GM23338 (cell line): ENCODE measurements at regions not wholly inside any gene's neighbourhood (a gene's known extent, or its start where the extent isn't known, plus 50 kb on each side); places are given as distances from the start of the nearest gene placed in this dataset.

Experiments used
- ATAC-seq: fragments of 200-7000 bp; cut with Tn5 transposase; 3 replicates; pipeline ENCODE4 v1.9.1; 2020
- DNase-seq: peaks from one replicate; pipeline ENCODE4 v3.0.0-alpha.2; 2015; ENCODE audit warnings: low spot score
- H2AFZ ChIP-seq: fragments of 200-600 bp; sonication (generic); 2 replicates; pipeline ENCODE4 v1.8.0; 2016; ENCODE audit warnings: antibody characterized with exemption, mild to moderate bottlenecking, moderate library complexity
- H3F3A ChIP-seq: fragments of 200-600 bp; sonication (generic); replicated peaks from 2 replicates; pipeline ENCODE4 v1.8.0; 2017; ENCODE audit warnings: antibody characterized with exemption, mixed run types, low read depth
- H3K27ac ChIP-seq: fragments of 200-600 bp; sonication (generic); 2 replicates; pipeline ENCODE4 v1.6.1; 2016; ENCODE audit warnings: low read depth
- H3K27me3 ChIP-seq: fragments of 200-600 bp; sonication (generic); 2 replicates; pipeline ENCODE4 v1.8.0; 2016; ENCODE audit warnings: mild to moderate bottlenecking, mixed run types, moderate library complexity; ENCODE audit not compliant: insufficient read depth
- H3K36me3 ChIP-seq: fragments of 200-600 bp; sonication (generic); 2 replicates; pipeline ENCODE4 v1.8.0; 2016; ENCODE audit warnings: mild to moderate bottlenecking; ENCODE audit not compliant: insufficient read depth
- H3K4me1 ChIP-seq: fragments of 200-600 bp; sonication (generic); 2 replicates; pipeline ENCODE4 v1.8.0; 2016; ENCODE audit warnings: mild to moderate bottlenecking, moderate library complexity; ENCODE audit not compliant: insufficient read depth
- H3K4me2 ChIP-seq: fragments of 200-600 bp; sonication (generic); 2 replicates; pipeline ENCODE4 v1.7.1; 2017; ENCODE audit warnings: mixed run types
- H3K4me3 ChIP-seq: fragments of 200-600 bp; sonication (generic); 2 replicates; pipeline ENCODE4 v1.6.1; 2016; ENCODE audit warnings: mixed run types
- H3K79me2 ChIP-seq: fragments of 200-600 bp; sonication (generic); replicated peaks from 2 replicates; pipeline ENCODE4 v1.8.0; 2017; ENCODE audit warnings: mild to moderate bottlenecking; ENCODE audit not compliant: insufficient read depth
- H3K9me2 ChIP-seq: fragments of 200-600 bp; sonication (generic); 2 replicates; pipeline ENCODE4 v1.8.0; 2017; ENCODE audit not compliant: insufficient read depth
- H4K20me1 ChIP-seq: fragments of 200-600 bp; sonication (generic); replicated peaks from 2 replicates; pipeline ENCODE4 v1.8.0; 2017; ENCODE audit warnings: mild to moderate bottlenecking; ENCODE audit not compliant: insufficient read depth
- H3K27ac Mint-ChIP-seq: 2 replicates; pipeline ENCODE4 v1.8.0; 2020; ENCODE audit warnings: inconsistent platforms, mild to moderate bottlenecking, moderate library complexity, mixed read lengths
- H3K27me3 Mint-ChIP-seq: 3 replicates; pipeline ENCODE4 v1.8.0; 2022; ENCODE audit warnings: low read depth, mild to moderate bottlenecking, moderate library complexity, mixed read lengths, inconsistent platforms; ENCODE audit not compliant: insufficient read depth, poor library complexity
- H3K36me3 Mint-ChIP-seq: 3 replicates; pipeline ENCODE4 v1.8.0; 2021; ENCODE audit warnings: low read depth, mild to moderate bottlenecking, inconsistent platforms, moderate library complexity, mixed read lengths
- H3K4me1 Mint-ChIP-seq: 3 replicates; pipeline ENCODE4 v1.8.0; 2020; ENCODE audit warnings: mild to moderate bottlenecking, inconsistent platforms, mixed read lengths
- H3K4me3 Mint-ChIP-seq: 3 replicates; pipeline ENCODE4 v1.8.0; 2021; ENCODE audit warnings: moderate library complexity, mild to moderate bottlenecking, inconsistent platforms, mixed read lengths
- H3K9me3 Mint-ChIP-seq: 3 replicates; pipeline ENCODE4 v1.8.0; 2020; ENCODE audit warnings: moderate library complexity, mild to moderate bottlenecking, inconsistent platforms, mixed read lengths
- CREB1 ChIP-seq: fragments of 250-450 bp; sonication (Bioruptor Pico); IDR thresholded peaks from 2 replicates; pipeline ENCODE4 v1.5.0; 2020; ENCODE audit warnings: low read depth, mild to moderate bottlenecking, moderate library complexity
- CTCF ChIP-seq, 2 experiments: fragments of 200-600 bp in 1 of 2; sonication (generic) in 1 of 2; conservative IDR thresholded peaks; 2 replicates each; pipeline versions ENCODE4 v1.5.1 to v1.6.1; 2016 to 2017; ENCODE audit warnings: antibody characterized with exemption in 2 of 2, low read depth in 2 of 2, mild to moderate bottlenecking in 2 of 2, moderate library complexity in 1 of 2
- ETS1 ChIP-seq: IDR thresholded peaks from 2 replicates; pipeline ENCODE4 v1.6.1; 2016; ENCODE audit warnings: antibody characterized with exemption
- JUNB ChIP-seq: IDR thresholded peaks from one replicate; pipeline ENCODE4 v1.6.1; 2016; ENCODE audit warnings: antibody characterized with exemption; ENCODE audit not compliant: unreplicated experiment
- NANOG ChIP-seq: IDR thresholded peaks from 2 replicates; pipeline ENCODE4 v1.6.1; 2016; ENCODE audit warnings: antibody characterized with exemption, borderline replicate concordance
- POLR2AphosphoS5 ChIP-seq: IDR thresholded peaks from 2 replicates; pipeline ENCODE4 v1.6.1; 2016; ENCODE audit warnings: antibody characterized with exemption, low read depth
- REST ChIP-seq: IDR thresholded peaks from one replicate; pipeline ENCODE4 v1.6.1; 2018; ENCODE audit warnings: antibody characterized with exemption; ENCODE audit not compliant: unreplicated experiment
- STAT1 ChIP-seq: IDR thresholded peaks from one replicate; pipeline ENCODE4 v1.6.1; 2016; ENCODE audit warnings: antibody characterized with exemption; ENCODE audit not compliant: unreplicated experiment
- ZNF114 ChIP-seq: fragments of 250-450 bp; sonication (Bioruptor Pico); IDR thresholded peaks from 2 replicates; pipeline ENCODE4 v1.5.0; 2020; ENCODE audit warnings: mild to moderate bottlenecking, moderate library complexity
- ZNF462 ChIP-seq: fragments of 250-450 bp; sonication (Bioruptor Pico); IDR thresholded peaks from 2 replicates; pipeline ENCODE4 v1.5.0; 2020; ENCODE audit warnings: mild to moderate bottlenecking, moderate library complexity

- Histone ChIP-seq H3K36me3 (peaks cover 5% of the 10 kb centered on the region; the same call in 1 of the 2 replicates), H3K79me2 (no peaks in the 10 kb centered on the region), H3K4me1 (no peaks in the 10 kb centered on the region), H3K27me3 (no peaks in the 10 kb centered on the region), H3F3A (no peaks in the 10 kb centered on the region), H3K4me3 (no peak overlapping the region), H3K9me2 (no peaks in the 10 kb centered on the region), H3K4me2 (no peak overlapping the region), H4K20me1 (no peaks in the 10 kb centered on the region), H3K27ac (no peak overlapping the region), H2AFZ (no peak overlapping the region)
- TF ChIP-seq POLR2AphosphoS5, result no peak
- TF ChIP-seq NANOG, result no peak
- no peak for TF ChIP-seq ZNF114 (CRISPR knock-in tag)
- TF ChIP-seq REST, result no peak
- H3K4me3 Mint-ChIP-seq, result no peak overlapping the region
- DNase-seq, result no peak
- H3K36me3 Mint-ChIP-seq, result peaks cover 10% of the 10 kb centered on the region; the same call in 2 of the 3 replicates
- H3K9me3 Mint-ChIP-seq, result peaks cover 12% of the 10 kb centered on the region
- ATAC-seq, result no peak
- H3K27ac Mint-ChIP-seq, result no peak overlapping the region
- no peaks in the 10 kb centered on the region for H3K27me3 Mint-ChIP-seq
- peaks cover 4% of the 10 kb centered on the region; the same call in 2 of the 3 replicates for H3K4me1 Mint-ChIP-seq
Observed at GRCh38 chr21:14740116-14740515, 194.0 kb upstream of the SAMSN1 start.

- DNase-seq (no peak), ATAC-seq (no peak)
- peaks cover 9% of the 10 kb centered on the region for H3K9me3 Mint-ChIP-seq
- H3K4me2 ChIP-seq, result no peak overlapping the region
- no peaks in the 10 kb centered on the region for H3K27me3 Mint-ChIP-seq
- no peak overlapping the region for H3K4me3 Mint-ChIP-seq
- H3K4me3 ChIP-seq, result no peak overlapping the region
- no peaks in the 10 kb centered on the region for H3F3A ChIP-seq
- no peaks in the 10 kb centered on the region for H3K27me3 ChIP-seq
- peaks cover 5% of the 10 kb centered on the region; the same call in 1 of the 2 replicates for H3K36me3 ChIP-seq
- H3K4me1 ChIP-seq, result no peaks in the 10 kb centered on the region
- no peaks in the 10 kb centered on the region for H3K9me2 ChIP-seq
- H3K36me3 Mint-ChIP-seq, result peaks cover 8% of the 10 kb centered on the region; the same call in 2 of the 3 replicates
- no peak overlapping the region for H2AFZ ChIP-seq
- no peak overlapping the region for H3K27ac Mint-ChIP-seq
- no peaks in the 10 kb centered on the region for H4K20me1 ChIP-seq
- H3K4me1 Mint-ChIP-seq, result peaks cover 4% of the 10 kb centered on the region; the same call in 2 of the 3 replicates
- H3K27ac ChIP-seq, result no peak overlapping the region
- H3K79me2 ChIP-seq, result no peaks in the 10 kb centered on the region
- TF ChIP-seq JUNB (no peak), ZNF114 (CRISPR knock-in tag) (no peak), ETS1 (no peak), STAT1 (no peak), POLR2AphosphoS5 (no peak), ZNF462 (no peak), CREB1 (no peak), CTCF (conservative IDR thresholded peaks at IDR 0.05; ENCODE audit: low read depth in 2 of 2) (no peak)
Observed at GRCh38 chr21:14739590-14739989, 193.5 kb upstream of the SAMSN1 start.
